NCI-H2227 (cell line): ENCODE measurements at regions not wholly inside any gene's neighbourhood (a gene's known extent, or its start where the extent isn't known, plus 50 kb on each side); places are given as distances from the start of the nearest gene placed in this dataset.
A peak's percentile ranks its signal among the peaks of the same experiment; 100 is the strongest.

Source experiments
- DNase-seq: peaks from one replicate; lab custom pipeline; 2025; ENCODE audit not compliant: unreplicated experiment; lab: John Stamatoyannopoulos, UW

DNA sequence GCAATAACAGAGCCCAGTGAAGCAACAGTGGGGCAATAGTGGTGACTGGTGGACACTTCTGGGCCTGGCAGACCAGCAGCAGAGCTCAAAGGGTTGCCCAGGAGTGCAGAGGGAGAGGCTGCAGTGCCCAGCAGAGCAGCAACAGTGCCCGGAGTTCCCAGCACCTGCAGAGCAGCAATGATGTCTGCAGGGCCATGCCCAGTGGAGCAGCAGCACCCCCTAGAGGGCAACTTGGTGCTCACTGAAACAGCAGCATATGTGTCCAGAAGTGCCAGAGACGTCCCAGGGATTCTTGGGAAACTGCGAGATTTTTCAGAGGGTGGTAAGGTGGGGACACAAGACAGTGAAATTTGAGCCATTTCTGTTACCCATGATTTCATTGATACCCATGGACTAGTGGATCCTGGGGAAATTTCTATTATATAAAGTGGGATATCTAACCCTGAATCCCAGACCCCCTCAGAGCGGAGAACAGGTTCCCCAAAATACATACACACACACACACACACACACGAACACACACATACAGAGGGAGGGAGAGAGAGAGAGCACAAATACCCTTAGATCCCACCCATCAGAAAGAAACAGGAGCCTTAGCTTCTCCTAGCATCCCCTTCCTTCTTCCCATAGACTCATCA is 156.9 kb upstream of the GJB5 start:
- peak; percentile 86 for DNase-seq

DNA sequence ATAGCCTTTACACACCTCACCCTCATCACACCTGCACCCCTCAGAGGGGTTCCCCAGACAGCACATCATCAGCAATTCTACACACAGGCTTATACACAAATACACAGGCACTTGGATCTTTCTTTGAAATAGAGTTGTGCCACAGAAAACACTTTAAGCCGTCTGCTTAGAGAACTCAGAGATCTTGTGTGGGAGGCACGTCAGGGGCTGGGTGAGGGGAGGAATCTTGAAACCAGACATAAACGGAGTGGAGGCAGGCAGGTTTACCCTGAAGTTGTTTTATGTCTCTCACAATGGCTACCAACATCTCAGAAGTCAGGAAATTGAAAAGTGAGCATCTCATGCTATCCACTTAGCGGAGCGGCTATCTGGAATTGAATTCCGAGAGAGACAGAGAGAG is 151.9 kb upstream of the GJB5 start:
- DNase-seq, result no peak

DNA sequence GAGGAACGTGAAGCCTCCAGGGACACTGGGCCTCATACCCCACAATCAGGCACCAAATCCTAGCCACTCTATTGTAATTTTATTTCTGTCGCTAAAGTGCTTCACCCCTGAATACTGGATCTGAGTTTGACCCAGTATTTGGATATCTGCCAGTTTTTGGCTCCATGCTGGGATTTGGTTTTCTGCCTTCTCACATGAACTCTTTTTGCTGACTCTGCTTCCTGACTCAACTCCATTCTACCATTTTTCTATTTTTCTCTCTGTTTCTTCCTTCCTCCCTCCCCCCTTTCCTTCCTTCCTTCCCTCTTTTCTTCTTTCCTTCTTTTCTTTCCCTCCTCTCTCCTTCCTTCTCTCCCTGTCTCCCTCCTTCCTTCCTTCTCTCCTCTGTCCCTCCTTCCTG is 151.3 kb upstream of the GJB5 start:
- DNase-seq, result peak; percentile 28

- DNase-seq, result no peak
Measured at GRCh38 chr1:34606504-34606903, 148.3 kb upstream of the GJB5 start.

GRCh38 chr1:34610063-34610462 is 144.8 kb upstream of the GJB5 start:
- no peak for DNase-seq

- no peak for DNase-seq
Measured at GRCh38 chr1:34611571-34611970, 143.3 kb upstream of the GJB5 start.

DNA sequence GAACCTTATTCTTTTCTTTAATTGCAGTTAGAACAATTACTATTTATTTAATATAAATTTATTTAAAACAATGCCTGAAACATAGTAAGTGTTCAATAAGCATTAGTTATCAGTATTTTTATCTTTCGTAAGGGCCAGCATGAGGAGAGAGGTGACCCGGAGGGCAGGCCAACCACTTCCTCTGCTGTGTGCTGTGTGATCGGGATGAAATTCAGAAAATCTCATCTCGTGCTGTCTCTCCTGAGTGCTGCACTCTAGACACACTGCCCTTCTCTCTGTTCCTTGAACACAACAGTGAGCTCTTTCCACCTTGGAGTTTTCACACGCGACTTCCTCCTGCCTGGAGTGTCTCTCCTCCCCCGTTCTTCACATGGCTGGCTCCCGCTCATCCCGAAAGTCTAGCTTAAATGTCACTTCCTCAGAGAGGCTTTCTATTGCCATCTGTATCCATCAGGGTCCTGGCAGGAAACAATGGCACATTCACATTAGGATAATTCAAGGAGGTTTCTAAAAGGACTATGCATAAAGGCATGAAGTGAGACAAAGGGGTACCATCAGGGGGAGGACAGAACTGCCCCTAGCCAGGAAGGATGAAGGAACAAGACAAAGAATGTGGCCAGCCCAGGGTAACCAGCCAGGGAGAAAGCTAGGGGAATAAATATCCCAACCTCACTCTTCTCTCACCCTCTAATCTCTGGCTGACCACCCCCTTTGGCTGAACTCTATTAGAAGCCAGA is 142.6 kb upstream of the GJB5 start:
- no peak for DNase-seq

DNA sequence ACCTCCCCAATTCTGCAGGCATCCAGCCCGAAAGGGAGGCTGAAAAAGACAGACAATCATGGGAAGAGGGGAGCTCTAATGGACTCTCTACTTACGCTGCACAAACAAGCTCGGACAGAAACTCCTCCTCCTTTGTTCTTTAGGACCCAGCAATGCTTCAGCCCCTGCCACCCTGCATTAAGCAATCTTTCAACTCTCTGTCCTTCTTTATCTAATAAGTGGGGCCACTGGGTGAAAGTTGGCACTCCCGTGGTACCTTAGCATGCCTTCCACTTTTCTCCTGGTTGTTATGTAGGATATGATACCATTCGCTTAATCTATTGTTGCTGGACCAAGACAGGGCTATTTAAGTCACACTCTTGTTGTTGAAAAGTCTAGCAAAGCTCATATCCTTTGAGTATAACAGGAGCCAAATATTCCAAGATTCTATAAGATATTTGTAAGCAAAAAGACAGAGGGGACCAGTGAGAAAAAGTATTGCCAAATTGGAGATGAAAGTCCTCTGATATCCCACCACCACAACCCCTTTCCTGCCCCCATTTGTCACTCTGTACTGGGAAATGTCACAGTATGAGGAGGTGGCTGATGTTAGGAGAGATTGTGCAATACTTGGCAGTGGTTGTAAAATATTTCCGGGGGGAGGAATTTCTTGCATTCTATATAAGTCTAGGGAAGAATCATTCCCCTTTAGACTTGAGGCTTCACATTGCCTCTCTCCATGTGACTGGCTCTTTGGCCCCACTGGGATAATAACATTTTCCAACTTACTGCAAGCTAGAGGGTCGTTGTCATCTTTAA is 137.3 kb upstream of the GJB5 start:
- no peak for DNase-seq

DNA sequence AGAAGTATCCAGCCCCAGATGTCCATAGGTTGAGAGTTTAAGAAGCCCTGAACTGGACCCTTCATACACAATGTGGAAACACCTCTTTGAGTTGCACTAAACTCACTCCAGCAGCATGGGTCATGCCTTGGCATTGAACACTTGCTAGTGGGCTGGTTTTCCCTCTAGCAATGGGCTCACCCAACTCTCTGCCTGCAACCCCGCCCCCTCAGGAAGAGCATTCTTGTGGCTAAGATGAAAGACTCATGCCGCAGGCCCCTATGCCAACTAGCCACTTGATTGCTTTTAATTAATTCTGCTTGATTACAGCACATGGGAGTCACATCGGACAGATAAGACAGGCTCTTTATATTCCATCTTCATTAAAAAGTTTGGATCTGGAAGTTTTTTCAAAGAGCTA is 136.5 kb upstream of the GJB5 start:
- no peak for DNase-seq

- no peak for DNase-seq
Measured at GRCh38 chr1:34619256-34619655, 135.6 kb upstream of the GJB5 start.

- no peak for DNase-seq
Measured at GRCh38 chr1:34621916-34622315, 132.9 kb upstream of the GJB5 start.

GRCh38 chr1:34625521-34626015 is 129.3 kb upstream of the GJB5 start:
- no peak for DNase-seq

- no peak for DNase-seq
Measured at GRCh38 chr1:34627465-34628240, 127.2 kb upstream of the GJB5 start.

GRCh38 chr1:34631126-34631525 is 123.7 kb upstream of the GJB5 start:
- no peak for DNase-seq

DNA sequence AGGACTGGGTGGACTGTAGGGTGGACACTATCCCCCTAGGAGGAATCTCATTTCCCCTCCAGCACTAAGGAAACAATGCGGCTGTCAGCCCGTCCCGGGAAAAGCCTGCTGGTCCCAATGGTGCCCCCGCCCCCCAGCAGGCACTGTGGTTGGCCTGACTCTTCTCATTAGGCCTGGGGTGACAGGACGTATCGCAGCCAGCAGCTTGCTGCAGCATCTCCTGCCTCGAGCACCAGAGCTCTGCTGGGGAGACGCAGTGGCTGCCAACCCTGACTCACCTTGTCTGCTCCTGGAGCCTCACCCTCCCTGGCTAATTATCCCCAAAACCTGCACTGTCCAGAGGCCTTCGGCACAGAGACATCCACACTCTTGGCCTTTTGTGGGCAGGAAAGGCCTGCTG is 115.1 kb upstream of the GJB5 start:
- DNase-seq, result no peak

- DNase-seq, result no peak
Measured at GRCh38 chr1:34640654-34641401, 114.0 kb upstream of the GJB5 start.

DNA sequence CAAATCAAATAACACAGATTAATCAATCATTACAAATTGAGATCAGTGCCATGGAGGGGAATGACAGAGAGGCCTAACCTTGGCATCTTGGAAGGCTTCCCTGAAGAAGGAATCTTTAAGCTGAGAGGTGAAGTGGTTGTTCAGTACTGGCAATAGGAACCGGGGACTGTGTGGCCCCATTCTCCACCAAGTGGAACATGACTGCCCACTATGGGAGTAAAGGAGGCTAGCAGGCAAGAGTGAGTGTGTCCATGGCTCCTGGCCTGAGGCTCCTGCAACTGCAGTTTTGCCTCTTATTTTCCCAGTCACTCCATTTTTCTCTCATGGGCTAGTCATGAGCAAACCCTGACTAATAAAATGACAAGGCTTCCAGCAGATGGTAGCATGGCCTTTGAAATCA is 112.2 kb upstream of the GJB5 start:
- DNase-seq, result no peak

- DNase-seq, result peak; percentile 31
Measured at GRCh38 chr1:34645109-34645688, 109.6 kb upstream of the GJB5 start.

- no peak for DNase-seq
Measured at GRCh38 chr1:34645919-34646318, 108.9 kb upstream of the GJB5 start.

- no peak for DNase-seq
Measured at GRCh38 chr1:34648501-34648900, 106.3 kb upstream of the GJB5 start.
